SK-N-SH treated with all-trans-retinoic acid at 6 μM for 48 hours (cell line): ENCODE measurements at regions not wholly inside any gene's neighbourhood (a gene's known extent, or its start where the extent isn't known, plus 50 kb on each side); places are given as distances from the start of the nearest gene placed in this dataset.

ENCODE experiments used
- ATAC-seq: fragments of 200-7000 bp; cut with Tn5 transposase; 3 replicates; pipeline ENCODE4 v1.9.1; 2020; ENCODE audit warnings: mild to moderate bottlenecking, moderate library complexity
- ARNTL ChIP-seq: fragments of 450-650 bp; formaldehyde crosslinking; IDR thresholded peaks from 2 replicates; pipeline ENCODE4 v1.5.0; 2020; ENCODE audit warnings: low read depth, mild to moderate bottlenecking, moderate library complexity, borderline replicate concordance
- BACH2 ChIP-seq: fragments of 250-450 bp; sonication (Bioruptor Pico); IDR thresholded peaks from 2 replicates; pipeline ENCODE4 v1.9.0; 2021; ENCODE audit warnings: mild to moderate bottlenecking, borderline replicate concordance
- CSDC2 ChIP-seq: fragments of 250-450 bp; sonication (Bioruptor Pico); IDR thresholded peaks from 2 replicates; pipeline ENCODE4 v1.5.0; 2020; ENCODE audit warnings: mild to moderate bottlenecking, moderate library complexity
- ESRRG ChIP-seq: fragments of 250-450 bp; sonication (Bioruptor Pico); IDR thresholded peaks from 2 replicates; pipeline ENCODE4 v1.6.1; 2021; ENCODE audit warnings: mild to moderate bottlenecking
- GLIS3 ChIP-seq: fragments of 250-450 bp; sonication (Bioruptor Pico); IDR thresholded peaks from 2 replicates; pipeline ENCODE4 v1.5.0; 2020; ENCODE audit warnings: mild to moderate bottlenecking, moderate library complexity
- ISL1 ChIP-seq: fragments of 250-450 bp; sonication (Bioruptor Pico); IDR thresholded peaks from 2 replicates; pipeline ENCODE4 v2.1.2; 2022; ENCODE audit warnings: mild to moderate bottlenecking, moderate library complexity
- OSR1 ChIP-seq: fragments of 250-450 bp; sonication (Bioruptor Pico); IDR thresholded peaks from 2 replicates; pipeline ENCODE4 v1.8.0; 2022; ENCODE audit warnings: moderate library complexity, mild to moderate bottlenecking, inconsistent platforms
- PPARA ChIP-seq: fragments of 250-450 bp; sonication (Bioruptor Pico); IDR thresholded peaks from 2 replicates; pipeline ENCODE4 v1.5.0; 2020; ENCODE audit warnings: mild to moderate bottlenecking, borderline replicate concordance
- RARB ChIP-seq: fragments of 250-450 bp; sonication (Bioruptor Pico); IDR thresholded peaks from 2 replicates; pipeline ENCODE4 v1.8.0; 2021; ENCODE audit warnings: mild to moderate bottlenecking, moderate library complexity
- SNAI2 ChIP-seq: fragments of 250-450 bp; sonication (Bioruptor Pico); IDR thresholded peaks from 2 replicates; pipeline ENCODE4 v1.5.0; 2020; ENCODE audit warnings: mild to moderate bottlenecking, moderate library complexity
- TCF4 ChIP-seq: fragments of 250-450 bp; sonication (Bioruptor Pico); IDR thresholded peaks from 2 replicates; pipeline ENCODE4 v1.8.0; 2021; ENCODE audit warnings: mild to moderate bottlenecking, moderate library complexity, borderline replicate concordance
- TOX ChIP-seq: fragments of 250-450 bp; sonication (Bioruptor Pico); IDR thresholded peaks from 2 replicates; pipeline ENCODE4 v1.8.0; 2021; ENCODE audit warnings: mild to moderate bottlenecking, moderate library complexity, borderline replicate concordance
- TSHZ2 ChIP-seq: fragments of 250-450 bp; sonication (Bioruptor Pico); IDR thresholded peaks from 2 replicates; pipeline ENCODE4 v1.5.0; 2020; ENCODE audit warnings: mild to moderate bottlenecking, moderate library complexity
- ZC3H10 ChIP-seq: fragments of 250-450 bp; sonication (Bioruptor Pico); IDR thresholded peaks from 2 replicates; pipeline ENCODE4 v1.5.1; 2021; ENCODE audit warnings: mild to moderate bottlenecking, moderate library complexity
- ZFP3 ChIP-seq: fragments of 250-450 bp; sonication (Bioruptor Pico); IDR thresholded peaks from 2 replicates; pipeline ENCODE4 v1.5.0; 2020; ENCODE audit warnings: mild to moderate bottlenecking, moderate library complexity
- ZFP30 ChIP-seq: fragments of 450-650 bp; formaldehyde crosslinking; IDR thresholded peaks from 2 replicates; pipeline ENCODE4 v1.5.0; 2022; ENCODE audit warnings: mild to moderate bottlenecking, moderate library complexity
- ZNF565 ChIP-seq: fragments of 450-650 bp; formaldehyde crosslinking; conservative IDR thresholded peaks from 2 replicates; pipeline ENCODE4 v1.5.0; 2020; ENCODE audit warnings: low read depth, mild to moderate bottlenecking, moderate library complexity
- ZNF70 ChIP-seq: fragments of 450-650 bp; formaldehyde crosslinking; IDR thresholded peaks from 2 replicates; pipeline ENCODE4 v1.5.0; 2020; ENCODE audit warnings: mild to moderate bottlenecking, moderate library complexity
- ZNF8 ChIP-seq: fragments of 450-650 bp; formaldehyde crosslinking; IDR thresholded peaks from 2 replicates; pipeline ENCODE4 v1.5.0; 2020; ENCODE audit warnings: mild to moderate bottlenecking, moderate library complexity
- TF ChIP-seq, protein P1 (sequence below): fragments of 250-450 bp; sonication (Bioruptor Pico); IDR thresholded peaks from 2 replicates; pipeline ENCODE4 v1.8.0; 2020; ENCODE audit warnings: mild to moderate bottlenecking, moderate library complexity, borderline replicate concordance
- TF ChIP-seq, protein P2 (sequence below): fragments of 250-450 bp; sonication (Bioruptor Pico); IDR thresholded peaks from 2 replicates; pipeline ENCODE4 v1.8.0; 2021; ENCODE audit warnings: low read depth, mild to moderate bottlenecking, moderate library complexity, borderline replicate concordance
- TF ChIP-seq, protein P3 (sequence below): fragments of 250-450 bp; sonication (Bioruptor Pico); IDR thresholded peaks from 2 replicates; pipeline ENCODE4 v1.5.1; 2021; ENCODE audit warnings: mild to moderate bottlenecking, moderate library complexity
- TF ChIP-seq, protein P4 (sequence below): fragments of 250-450 bp; sonication (Bioruptor Pico); IDR thresholded peaks from 2 replicates; pipeline ENCODE4 v1.5.1; 2020; ENCODE audit warnings: low read depth, mild to moderate bottlenecking, moderate library complexity

GRCh38 chrX:42392846-42393245, 385.1 kb downstream of the PPP1R2C start:
- TF ChIP-seq ZNF8, result no peak
- TF ChIP-seq ARNTL, result no peak
- TF ChIP-seq, protein P1, sequence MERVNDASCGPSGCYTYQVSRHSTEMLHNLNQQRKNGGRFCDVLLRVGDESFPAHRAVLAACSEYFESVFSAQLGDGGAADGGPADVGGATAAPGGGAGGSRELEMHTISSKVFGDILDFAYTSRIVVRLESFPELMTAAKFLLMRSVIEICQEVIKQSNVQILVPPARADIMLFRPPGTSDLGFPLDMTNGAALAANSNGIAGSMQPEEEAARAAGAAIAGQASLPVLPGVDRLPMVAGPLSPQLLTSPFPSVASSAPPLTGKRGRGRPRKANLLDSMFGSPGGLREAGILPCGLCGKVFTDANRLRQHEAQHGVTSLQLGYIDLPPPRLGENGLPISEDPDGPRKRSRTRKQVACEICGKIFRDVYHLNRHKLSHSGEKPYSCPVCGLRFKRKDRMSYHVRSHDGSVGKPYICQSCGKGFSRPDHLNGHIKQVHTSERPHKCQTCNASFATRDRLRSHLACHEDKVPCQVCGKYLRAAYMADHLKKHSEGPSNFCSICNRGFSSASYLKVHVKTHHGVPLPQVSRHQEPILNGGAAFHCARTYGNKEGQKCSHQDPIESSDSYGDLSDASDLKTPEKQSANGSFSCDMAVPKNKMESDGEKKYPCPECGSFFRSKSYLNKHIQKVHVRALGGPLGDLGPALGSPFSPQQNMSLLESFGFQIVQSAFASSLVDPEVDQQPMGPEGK (CRISPR knock-in tag), result no peak
- TF ChIP-seq ZFP3, result no peak
- no peak for TF ChIP-seq TCF4 (CRISPR knock-in tag)
- ATAC-seq, result no peak

DNA sequence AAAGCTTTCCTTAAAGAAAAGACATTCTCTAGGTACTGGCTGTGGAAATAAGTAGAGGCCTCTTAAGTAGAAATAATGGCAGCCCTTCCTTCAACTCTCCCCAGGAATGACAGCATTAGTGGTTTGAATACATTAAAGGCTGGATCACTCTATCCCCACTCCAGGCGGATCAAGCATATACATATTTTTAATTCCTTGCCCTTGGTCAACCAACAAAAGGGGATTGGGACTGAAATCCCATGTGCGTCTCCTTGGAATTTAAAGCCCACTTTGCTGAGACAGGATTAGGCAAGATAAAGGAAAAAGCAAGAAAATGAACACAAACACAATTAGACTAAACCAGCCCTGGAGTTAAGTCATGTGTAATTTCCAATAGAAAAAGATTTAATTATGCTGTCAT, 391.3 kb downstream of the PPP1R2C start:
- TF ChIP-seq TSHZ2 (CRISPR knock-in tag) (no peak), TOX (CRISPR knock-in tag) (no peak), BACH2 (CRISPR knock-in tag) (no peak), PPARA (CRISPR knock-in tag) (no peak), SNAI2 (CRISPR knock-in tag) (no peak), OSR1 (no peak), ISL1 (CRISPR knock-in tag) (no peak), ZFP3 (no peak), ZNF565 (CRISPR knock-in tag) (no peak), ZNF70 (CRISPR knock-in tag) (no peak), ARNTL (no peak), CSDC2 (CRISPR knock-in tag) (no peak), ZNF8 (no peak), ZC3H10 (CRISPR knock-in tag) (no peak), ZFP30 (CRISPR knock-in tag) (no peak), RARB (CRISPR knock-in tag) (no peak)
- TF ChIP-seq, protein P2, sequence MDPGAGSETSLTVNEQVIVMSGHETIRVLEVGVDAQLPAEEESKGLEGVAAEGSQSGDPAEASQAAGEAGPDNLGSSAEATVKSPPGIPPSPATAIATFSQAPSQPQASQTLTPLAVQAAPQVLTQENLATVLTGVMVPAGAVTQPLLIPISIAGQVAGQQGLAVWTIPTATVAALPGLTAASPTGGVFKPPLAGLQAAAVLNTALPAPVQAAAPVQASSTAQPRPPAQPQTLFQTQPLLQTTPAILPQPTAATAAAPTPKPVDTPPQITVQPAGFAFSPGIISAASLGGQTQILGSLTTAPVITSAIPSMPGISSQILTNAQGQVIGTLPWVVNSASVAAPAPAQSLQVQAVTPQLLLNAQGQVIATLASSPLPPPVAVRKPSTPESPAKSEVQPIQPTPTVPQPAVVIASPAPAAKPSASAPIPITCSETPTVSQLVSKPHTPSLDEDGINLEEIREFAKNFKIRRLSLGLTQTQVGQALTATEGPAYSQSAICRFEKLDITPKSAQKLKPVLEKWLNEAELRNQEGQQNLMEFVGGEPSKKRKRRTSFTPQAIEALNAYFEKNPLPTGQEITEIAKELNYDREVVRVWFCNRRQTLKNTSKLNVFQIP, result no peak
- TF ChIP-seq, protein P1 (CRISPR knock-in tag), result no peak
- TF ChIP-seq, protein P3, sequence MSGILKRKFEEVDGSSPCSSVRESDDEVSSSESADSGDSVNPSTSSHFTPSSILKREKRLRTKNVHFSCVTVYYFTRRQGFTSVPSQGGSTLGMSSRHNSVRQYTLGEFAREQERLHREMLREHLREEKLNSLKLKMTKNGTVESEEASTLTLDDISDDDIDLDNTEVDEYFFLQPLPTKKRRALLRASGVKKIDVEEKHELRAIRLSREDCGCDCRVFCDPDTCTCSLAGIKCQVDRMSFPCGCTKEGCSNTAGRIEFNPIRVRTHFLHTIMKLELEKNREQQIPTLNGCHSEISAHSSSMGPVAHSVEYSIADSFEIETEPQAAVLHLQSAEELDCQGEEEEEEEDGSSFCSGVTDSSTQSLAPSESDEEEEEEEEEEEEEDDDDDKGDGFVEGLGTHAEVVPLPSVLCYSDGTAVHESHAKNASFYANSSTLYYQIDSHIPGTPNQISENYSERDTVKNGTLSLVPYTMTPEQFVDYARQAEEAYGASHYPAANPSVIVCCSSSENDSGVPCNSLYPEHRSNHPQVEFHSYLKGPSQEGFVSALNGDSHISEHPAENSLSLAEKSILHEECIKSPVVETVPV (CRISPR knock-in tag), result no peak
- TF ChIP-seq, protein P4, sequence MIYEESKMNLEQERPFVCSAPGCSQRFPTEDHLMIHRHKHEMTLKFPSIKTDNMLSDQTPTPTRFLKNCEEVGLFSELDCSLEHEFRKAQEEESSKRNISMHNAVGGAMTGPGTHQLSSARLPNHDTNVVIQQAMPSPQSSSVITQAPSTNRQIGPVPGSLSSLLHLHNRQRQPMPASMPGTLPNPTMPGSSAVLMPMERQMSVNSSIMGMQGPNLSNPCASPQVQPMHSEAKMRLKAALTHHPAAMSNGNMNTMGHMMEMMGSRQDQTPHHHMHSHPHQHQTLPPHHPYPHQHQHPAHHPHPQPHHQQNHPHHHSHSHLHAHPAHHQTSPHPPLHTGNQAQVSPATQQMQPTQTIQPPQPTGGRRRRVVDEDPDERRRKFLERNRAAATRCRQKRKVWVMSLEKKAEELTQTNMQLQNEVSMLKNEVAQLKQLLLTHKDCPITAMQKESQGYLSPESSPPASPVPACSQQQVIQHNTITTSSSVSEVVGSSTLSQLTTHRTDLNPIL (CRISPR knock-in tag), result no peak
- no peak for ATAC-seq

DNA sequence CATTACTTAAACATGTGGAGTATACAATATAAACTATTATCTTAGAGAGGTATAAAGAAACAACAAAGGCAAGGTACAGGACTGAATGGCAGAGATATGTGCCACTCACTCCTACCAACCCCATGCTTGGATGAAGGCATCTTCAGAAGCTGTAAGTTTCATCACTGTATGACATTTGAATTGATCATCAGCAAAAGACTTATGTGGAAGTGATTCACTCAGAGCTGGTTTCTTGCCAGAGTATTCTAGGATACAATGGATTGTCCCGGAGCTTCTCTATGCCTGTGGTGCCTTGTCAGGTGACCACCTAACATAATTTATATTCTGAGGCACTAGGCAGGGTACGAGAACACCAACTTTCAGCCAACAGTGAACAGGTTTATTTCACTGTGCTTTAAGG, 392.2 kb downstream of the PPP1R2C start:
- TF ChIP-seq ZNF565 (CRISPR knock-in tag), result no peak
- no peak for TF ChIP-seq ZNF70 (CRISPR knock-in tag)
- no peak for TF ChIP-seq ESRRG (CRISPR knock-in tag)
- TF ChIP-seq, protein P2, result no peak
- TF ChIP-seq ISL1 (CRISPR knock-in tag), result no peak
- no peak for TF ChIP-seq ARNTL
- no peak for TF ChIP-seq GLIS3 (CRISPR knock-in tag)
- no peak for TF ChIP-seq PPARA (CRISPR knock-in tag)
- TF ChIP-seq ZFP30 (CRISPR knock-in tag), result no peak
- no peak for TF ChIP-seq RARB (CRISPR knock-in tag)
- TF ChIP-seq CSDC2 (CRISPR knock-in tag), result no peak
- no peak for ATAC-seq
